ENCODE measurements at regions not wholly inside any gene's neighbourhood (a gene's known extent, or its start where the extent isn't known, plus 50 kb on each side); places are given as distances from the start of the nearest gene placed in this dataset.

DNA sequence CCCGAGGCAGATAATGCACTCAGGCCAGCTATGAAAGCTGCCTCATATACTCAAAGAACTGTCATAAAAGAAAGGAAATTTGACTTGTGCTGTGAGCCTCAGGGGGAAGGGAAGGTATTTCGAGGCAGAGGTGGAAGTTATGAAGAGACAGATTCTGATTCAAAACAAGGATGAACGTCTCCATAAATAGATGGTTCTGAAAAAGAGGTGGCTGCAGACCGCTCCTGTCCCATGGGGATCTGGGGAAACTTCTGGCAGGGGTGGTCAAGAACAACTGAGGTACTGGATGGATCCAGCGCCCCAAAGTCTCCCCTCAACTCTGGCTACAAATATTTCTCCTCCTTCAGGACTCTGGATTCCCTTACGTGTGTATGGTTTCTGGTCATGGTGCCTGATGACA lies 168.1 kb upstream of the IRS2 start:
- no peak overlapping the region for H3K4me3 ChIP-seq (ENCODE audit: low read depth, low read length)
- in situ Hi-C loops (cut with HindIII; ENCODE audit: low sequenced_read_pairs): no loop called here
- no peak for DNase-seq (ENCODE audit: low read depth)
- TF ChIP-seq CTCF (IDR thresholded peaks at IDR 0.05; ENCODE audit: low read depth, low read length, missing control alignments): no peak

- no peak for TF ChIP-seq CTCF (IDR thresholded peaks at IDR 0.05; ENCODE audit: low read depth, low read length, missing control alignments)
- in situ Hi-C loops (cut with HindIII; ENCODE audit: low sequenced_read_pairs): no loop called here
- no peak for DNase-seq (ENCODE audit: low read depth)
- H3K4me3 ChIP-seq (ENCODE audit: low read depth, low read length): no peak overlapping the region
Observed at GRCh38 chr13:109951491-109951890, 165.1 kb upstream of the IRS2 start.

GRCh38 chr13:109949397-109949796 lies 163.0 kb upstream of the IRS2 start:
- DNase-seq (ENCODE audit: low read depth): no peak
- in situ Hi-C loops (cut with HindIII; ENCODE audit: low sequenced_read_pairs): no loop called here
- H3K4me3 ChIP-seq (ENCODE audit: low read depth, low read length): no peak overlapping the region
- TF ChIP-seq CTCF (IDR thresholded peaks at IDR 0.05; ENCODE audit: low read depth, low read length, missing control alignments): no peak

DNA sequence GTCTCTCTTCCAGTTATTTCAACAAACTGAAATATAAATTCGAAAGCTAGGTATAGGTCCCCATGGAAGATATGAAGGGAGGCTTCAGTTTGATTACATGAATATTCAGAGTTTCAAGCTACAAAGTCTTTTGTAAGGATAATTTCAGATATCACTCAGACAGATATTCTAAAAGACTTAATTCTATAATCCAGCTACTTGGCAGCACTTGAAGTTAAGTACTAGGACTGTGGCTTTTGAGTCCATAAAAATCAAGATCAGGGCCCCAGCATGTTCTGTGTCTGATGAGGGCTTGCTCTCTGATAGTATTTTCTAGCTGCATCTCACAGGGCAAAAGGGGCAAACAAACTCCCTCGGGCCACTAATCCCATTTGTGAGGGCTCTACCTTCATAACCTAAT lies 160.6 kb upstream of the IRS2 start:
- H3K4me3 ChIP-seq (ENCODE audit: low read depth, low read length): no peak overlapping the region
- DNase-seq (ENCODE audit: low read depth): no peak
- in situ Hi-C loops (cut with HindIII; ENCODE audit: low sequenced_read_pairs): no loop called here
- no peak for TF ChIP-seq CTCF (IDR thresholded peaks at IDR 0.05; ENCODE audit: low read depth, low read length, missing control alignments)

GRCh38 chr13:109945206-109945960 lies 159.0 kb upstream of the IRS2 start:
- in situ Hi-C loops (cut with HindIII; ENCODE audit: low sequenced_read_pairs): no loop called here
- no peak for TF ChIP-seq CTCF (IDR thresholded peaks at IDR 0.05; ENCODE audit: low read depth, low read length, missing control alignments)
- peak; percentile 3 for DNase-seq (ENCODE audit: low read depth)
- no peak overlapping the region for H3K4me3 ChIP-seq (ENCODE audit: low read depth, low read length)

DNA sequence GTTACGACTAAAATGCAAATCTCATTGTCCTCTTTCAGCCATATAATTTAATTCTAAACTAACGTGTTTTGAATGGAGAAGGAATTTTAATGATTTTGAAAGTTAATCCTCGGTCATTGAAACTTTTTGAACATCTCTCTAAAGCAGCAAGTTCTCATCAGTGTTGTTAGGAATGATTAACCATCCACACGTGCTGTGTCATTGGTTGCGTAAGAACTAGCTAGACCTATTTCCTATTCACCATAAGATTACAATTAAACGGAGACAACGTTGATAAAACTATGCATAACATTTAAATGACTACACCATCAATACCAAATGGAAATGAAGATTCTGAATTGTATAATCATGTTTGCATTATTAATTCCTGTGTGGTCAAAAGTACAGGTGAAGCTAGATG lies 155.6 kb upstream of the IRS2 start:
- no peak for DNase-seq (ENCODE audit: low read depth)
- TF ChIP-seq CTCF (IDR thresholded peaks at IDR 0.05; ENCODE audit: low read depth, low read length, missing control alignments): no peak
- in situ Hi-C loops (cut with HindIII; ENCODE audit: low sequenced_read_pairs): no loop called here
- no peak overlapping the region for H3K4me3 ChIP-seq (ENCODE audit: low read depth, low read length)
